GM12878 (cell line): ENCODE measurements at regions not wholly inside any gene's neighbourhood (a gene's known extent, or its start where the extent isn't known, plus 50 kb on each side); places are given as distances from the start of the nearest gene placed in this dataset.

Source experiments
- ATAC-seq: fragments of 200-7000 bp; cut with Tn5 transposase; 3 replicates; pipeline ENCODE4 v1.9.1; 2020; ENCODE audit warnings: mild to moderate bottlenecking, moderate library complexity
- BruUV-seq: library from RNA; stranded (reverse); fragments of 400-500 nt; replicated peaks from 2 replicates; lab custom pipeline; 2021; lab: Mats Ljungman, UMichigan
- CTCF ChIA-PET: fragments of 300-600 bp; sonication (Branson Sonifier 250); formaldehyde crosslinking; extraction: SDS; loops from one replicate; lab custom pipeline; 2021; ENCODE audit warnings: inconsistent platforms; lab: Yijun Ruan, JAX
- POLR2A ChIA-PET: fragments of 350-600 bp; formaldehyde crosslinking; extraction: SDS; loops from one replicate; lab custom pipeline; 2021; ENCODE audit warnings: inconsistent platforms; lab: Charles Lee
- RAD21 ChIA-PET: fragments of 300-600 bp; sonication (Branson Sonifier 250); formaldehyde crosslinking; loops from one replicate; lab custom pipeline; 2023; ENCODE audit warnings: antibody characterized with exemption; ENCODE audit not compliant: unreplicated experiment; lab: Charles Lee
- SMC1A ChIA-PET: fragments of 300-600 bp; sonication (Branson Sonifier 250); formaldehyde crosslinking; loops from one replicate; lab custom pipeline; 2023; ENCODE audit not compliant: unreplicated experiment, uncharacterized antibody; lab: Charles Lee
- DNase-seq: peaks from one replicate; pipeline ENCODE4 v3.0.0-alpha.2; 2011; ENCODE audit warnings: low read depth, low spot score
- FAIRE-seq: peaks from 3 replicates; lab custom pipeline; 2011; peaks lifted over from hg19 to GRCh38; lab: Jason Lieb, UNC
- H2AFZ ChIP-seq: 2 replicates; pipeline ENCODE4 v1.6.0; 2011; ENCODE audit warnings: low read depth, low read length, control low read depth; ENCODE audit not compliant: control insufficient read depth
- H3K27ac ChIP-seq: 2 replicates; pipeline ENCODE4 v1.5.1; 2011; ENCODE audit warnings: control low read depth; ENCODE audit not compliant: control insufficient read depth, insufficient read depth
- H3K27me3 ChIP-seq, 2 experiments: replicated peaks in 1 of 2; 2 replicates each; pipeline versions ENCODE4 v1.6.0 to v1.6.1; 2011; ENCODE audit warnings: low read length in 1 of 2; ENCODE audit not compliant: control insufficient read depth in 2 of 2, insufficient read depth in 2 of 2
- H3K36me3 ChIP-seq, 2 experiments: 2 replicates each; pipeline ENCODE4 v1.5.1; 2011; ENCODE audit warnings: low read length in 1 of 2; ENCODE audit not compliant: control insufficient read depth in 2 of 2, insufficient read depth in 2 of 2
- H3K4me1 ChIP-seq: 2 replicates; pipeline ENCODE4 v1.6.1; 2011; ENCODE audit warnings: mild to moderate bottlenecking, low read length, moderate library complexity, mixed read lengths; ENCODE audit not compliant: control insufficient read depth, insufficient read depth
- H3K4me2 ChIP-seq: 2 replicates; pipeline ENCODE4 v1.6.0; 2011; ENCODE audit warnings: control low read depth; ENCODE audit not compliant: control insufficient read depth, insufficient read depth
- H3K4me3 ChIP-seq: fragments of 200-600 bp; sonication (generic); 2 replicates; pipeline ENCODE4 v1.5.1; 2016
- H3K79me2 ChIP-seq: 2 replicates; pipeline ENCODE4 v1.6.0; 2011; ENCODE audit warnings: low read length; ENCODE audit not compliant: control insufficient read depth, insufficient read depth
- H3K9ac ChIP-seq: 2 replicates; pipeline ENCODE4 v1.8.0; 2011; ENCODE audit warnings: low read length, control low read depth, mixed read lengths; ENCODE audit not compliant: control insufficient read depth, insufficient read depth
- H3K9me3 ChIP-seq: replicated peaks from 3 replicates; pipeline ENCODE4 v1.5.1; 2011; ENCODE audit warnings: mild to moderate bottlenecking, low read length; ENCODE audit not compliant: control insufficient read depth, insufficient read depth
- H4K20me1 ChIP-seq: 2 replicates; pipeline ENCODE4 v1.6.0; 2011; ENCODE audit not compliant: control insufficient read depth, insufficient read depth
- CBFB ChIP-seq: IDR thresholded peaks from 2 replicates; pipeline ENCODE4 v1.6.1; 2016; ENCODE audit warnings: antibody characterized with exemption, low read depth
- CEBPB ChIP-seq, 2 experiments: fragments of 150-350 bp in 1 of 2; IDR thresholded peaks; 2 replicates each; pipeline ENCODE4 v1.6.1; 2012 to 2014; ENCODE audit warnings: low read depth in 2 of 2, low read length in 2 of 2, borderline replicate concordance in 1 of 2, inconsistent platforms in 1 of 2
- CREB1 ChIP-seq: IDR thresholded peaks from 2 replicates; pipeline ENCODE4 v1.6.1; 2012; ENCODE audit warnings: low read depth, mild to moderate bottlenecking, inconsistent platforms
- DPF2 ChIP-seq: fragments of 450-650 bp; IDR thresholded peaks from 2 replicates; pipeline ENCODE4 v1.6.1; 2017; ENCODE audit warnings: mild to moderate bottlenecking
- E2F4 ChIP-seq: IDR thresholded peaks from 2 replicates; pipeline ENCODE4 v1.6.1; 2012; ENCODE audit warnings: low read depth, low read length, improper control_type of control experiment
- JUND ChIP-seq: IDR thresholded peaks from 2 replicates; pipeline ENCODE4 v1.6.1; 2012; ENCODE audit warnings: low read depth, mild to moderate bottlenecking, low read length, improper control_type of control experiment, moderate library complexity
- KAT2A ChIP-seq: conservative IDR thresholded peaks from 2 replicates; pipeline ENCODE4 v1.6.1; 2011; ENCODE audit warnings: low read depth, low read length; ENCODE audit not compliant: control insufficient read depth
- NFXL1 ChIP-seq: fragments of 450-650 bp; IDR thresholded peaks from 2 replicates; pipeline ENCODE4 v1.6.1; 2017; ENCODE audit warnings: antibody characterized with exemption, mild to moderate bottlenecking, borderline replicate concordance
- PRDM15 ChIP-seq: fragments of 450-650 bp; formaldehyde crosslinking; IDR thresholded peaks from 2 replicates; pipeline ENCODE4 v1.4.0; 2020; ENCODE audit warnings: mild to moderate bottlenecking, moderate library complexity
- RUNX3 ChIP-seq: IDR thresholded peaks from 2 replicates; pipeline ENCODE4 v1.6.1; 2012; ENCODE audit warnings: low read length, inconsistent platforms
- SMC3 ChIP-seq: IDR thresholded peaks from 2 replicates; pipeline ENCODE4 v1.6.1; 2011; ENCODE audit warnings: low read length, improper control_type of control experiment, borderline replicate concordance
- SPI1 ChIP-seq: IDR thresholded peaks from 2 replicates; pipeline ENCODE4 v1.6.1; 2011; ENCODE audit warnings: low read depth, mild to moderate bottlenecking, low read length, moderate library complexity, borderline replicate concordance; ENCODE audit not compliant: insufficient read depth
- TBL1XR1 ChIP-seq: IDR thresholded peaks from 2 replicates; pipeline ENCODE4 v1.6.1; 2012; ENCODE audit warnings: low read depth, low read length, improper control_type of control experiment
- ZNF217 ChIP-seq: fragments of 450-650 bp; IDR thresholded peaks from 2 replicates; pipeline ENCODE4 v1.6.1; 2017; ENCODE audit warnings: antibody characterized with exemption, mild to moderate bottlenecking
- ZZZ3 ChIP-seq: IDR thresholded peaks from 2 replicates; pipeline ENCODE4 v1.6.1; 2011; ENCODE audit warnings: low read depth; ENCODE audit not compliant: control insufficient read depth, insufficient read length
- WGBS: methylation state at CpG from one replicate; pipeline ENCODE4 v1.1.6; 2016; ENCODE audit warnings: low lambda C conversion rate; ENCODE audit not compliant: insufficient replicate concordance, insufficient coverage; ENCODE audit errors: missing lambda C conversion rate; 5-methylcytosine and 5-hydroxymethylcytosine counted together
- in situ Hi-C: fragments of 300-500 bp; cut with MboI; formaldehyde crosslinking; loops from 9 replicates; pipeline ENCODE4 v1.14.3; 2018; ENCODE audit warnings: mixed read lengths
- intact Hi-C: fragments of 100-400 bp; cut with micrococcal nuclease; formaldehyde crosslinking; loops from one replicate; pipeline ENCODE4 v1.14.2; 2022; ENCODE audit not compliant: unreplicated experiment
- TF ChIP-seq, protein P1 (sequence below): fragments of 450-650 bp; IDR thresholded peaks from 2 replicates; pipeline ENCODE4 v1.6.1; 2017; ENCODE audit warnings: low read depth, mild to moderate bottlenecking, moderate library complexity
- TF ChIP-seq, protein P2 (sequence below): IDR thresholded peaks from 2 replicates; pipeline ENCODE4 v1.6.1; 2011; ENCODE audit warnings: borderline replicate concordance, low read depth, mild to moderate bottlenecking, moderate library complexity, mixed read lengths, low read length; ENCODE audit not compliant: insufficient read depth; ENCODE audit errors: extremely low read length

DNA sequence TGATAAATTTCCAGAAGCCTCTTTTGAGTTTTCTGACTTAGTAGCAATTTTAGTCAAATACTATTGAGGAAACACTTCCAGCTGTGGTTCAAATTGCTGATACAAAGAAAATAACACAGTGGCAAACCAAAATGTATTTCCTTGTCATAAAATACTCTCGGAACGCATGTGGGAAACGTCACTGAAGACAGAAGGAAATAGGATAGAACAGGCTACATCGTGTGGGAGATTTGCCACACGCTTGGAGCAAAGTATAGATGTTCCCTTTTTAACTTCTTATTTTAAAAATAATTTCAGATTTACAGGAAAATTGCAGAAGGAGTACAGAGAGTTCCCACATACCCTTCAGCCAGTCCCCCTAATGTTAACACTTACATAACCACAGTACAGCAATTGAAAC lies 88.8 kb downstream of the ING1 start:
- Histone ChIP-seq H3K4me3 (no peak overlapping the region), H4K20me1 (no peaks in the 10 kb centered on the region), H3K27me3 (peaks cover 0 to 10% of the 10 kb centered on the region in 2 experiments; a peak in 2 of 4 replicates), H3K9ac (no peak overlapping the region), H3K27ac (no peak overlapping the region), H3K9me3 (no peaks in the 10 kb centered on the region), H3K4me2 (no peak overlapping the region), H2AFZ (no peak overlapping the region), H3K36me3 (no peaks in the 10 kb centered on the region), H3K4me1 (no peaks in the 10 kb centered on the region), H3K79me2 (no peaks in the 10 kb centered on the region)
- no peak for DNase-seq
- BruUV-seq, result no TSS peak
- WGBS, result 40% methylated on average over 5 of the region's 5 CpGs
- ChIA-PET SMC1A (interaction anchor here (1.4 to 1.8 kb wide), 2 partner anchors 12 to 209 kb away, joined by 3 to 4 read pairs; no protein-coding TSS in a partner anchor), POLR2A (no interaction called here), RAD21 (interaction anchor here (1.0 kb wide), 1 partner anchor 13 kb away, joined by 3 read pairs; no protein-coding TSS in a partner anchor), CTCF (interaction anchor here (0.9 to 1.7 kb wide), 2 partner anchors 16 to 20 kb away, joined by 3 to 5 read pairs; no protein-coding TSS in a partner anchor)
- ATAC-seq, result no peak
- in situ Hi-C loops, result no loop called here
- no peak for FAIRE-seq
- intact Hi-C loops, result no loop called here
- TF ChIP-seq PRDM15, result no peak
- no peak for TF ChIP-seq SPI1
- TF ChIP-seq CREB1, result no peak
- TF ChIP-seq DPF2, result no peak
- TF ChIP-seq ZZZ3, result no peak
- no peak for TF ChIP-seq CEBPB (IDR thresholded peaks at IDR 0.05; ENCODE audit: borderline replicate concordance in 1 of 2, low read depth in 2 of 2, low read length in 2 of 2)
- TF ChIP-seq TBL1XR1, result no peak
- TF ChIP-seq ZNF217, result no peak
- TF ChIP-seq KAT2A, result no peak
- TF ChIP-seq SMC3, result no peak
- no peak for TF ChIP-seq JUND
- TF ChIP-seq, protein P1, sequence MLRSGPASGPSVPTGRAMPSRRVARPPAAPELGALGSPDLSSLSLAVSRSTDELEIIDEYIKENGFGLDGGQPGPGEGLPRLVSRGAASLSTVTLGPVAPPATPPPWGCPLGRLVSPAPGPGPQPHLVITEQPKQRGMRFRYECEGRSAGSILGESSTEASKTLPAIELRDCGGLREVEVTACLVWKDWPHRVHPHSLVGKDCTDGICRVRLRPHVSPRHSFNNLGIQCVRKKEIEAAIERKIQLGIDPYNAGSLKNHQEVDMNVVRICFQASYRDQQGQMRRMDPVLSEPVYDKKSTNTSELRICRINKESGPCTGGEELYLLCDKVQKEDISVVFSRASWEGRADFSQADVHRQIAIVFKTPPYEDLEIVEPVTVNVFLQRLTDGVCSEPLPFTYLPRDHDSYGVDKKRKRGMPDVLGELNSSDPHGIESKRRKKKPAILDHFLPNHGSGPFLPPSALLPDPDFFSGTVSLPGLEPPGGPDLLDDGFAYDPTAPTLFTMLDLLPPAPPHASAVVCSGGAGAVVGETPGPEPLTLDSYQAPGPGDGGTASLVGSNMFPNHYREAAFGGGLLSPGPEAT, result no peak
- TF ChIP-seq RUNX3, result no peak
- no peak for TF ChIP-seq CBFB
- no peak for TF ChIP-seq NFXL1
- TF ChIP-seq, protein P2, sequence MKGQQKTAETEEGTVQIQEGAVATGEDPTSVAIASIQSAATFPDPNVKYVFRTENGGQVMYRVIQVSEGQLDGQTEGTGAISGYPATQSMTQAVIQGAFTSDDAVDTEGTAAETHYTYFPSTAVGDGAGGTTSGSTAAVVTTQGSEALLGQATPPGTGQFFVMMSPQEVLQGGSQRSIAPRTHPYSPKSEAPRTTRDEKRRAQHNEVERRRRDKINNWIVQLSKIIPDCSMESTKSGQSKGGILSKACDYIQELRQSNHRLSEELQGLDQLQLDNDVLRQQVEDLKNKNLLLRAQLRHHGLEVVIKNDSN, result no peak
- no peak for TF ChIP-seq E2F4
